HFFc6 (cell line): ENCODE measurements at regions not wholly inside any gene's neighbourhood (a gene's known extent, or its start where the extent isn't known, plus 50 kb on each side); places are given as distances from the start of the nearest gene placed in this dataset.

Experiments used
- DNase-seq: peaks from one replicate; pipeline ENCODE4 v3.0.0-alpha.2; 2018
- H3K27ac Mint-ChIP-seq: 2 replicates; pipeline ENCODE4 v1.8.0; 2020; ENCODE audit warnings: mild to moderate bottlenecking, mixed read lengths
- H3K27me3 Mint-ChIP-seq: 2 replicates; pipeline ENCODE4 v1.8.0; 2021; ENCODE audit warnings: mild to moderate bottlenecking, moderate library complexity, mixed read lengths; ENCODE audit not compliant: insufficient read depth
- H3K36me3 Mint-ChIP-seq: 2 replicates; pipeline ENCODE4 v1.8.0; 2021; ENCODE audit warnings: low read depth, mixed read lengths
- H3K4me1 Mint-ChIP-seq: 2 replicates; pipeline ENCODE4 v1.8.0; 2020; ENCODE audit warnings: low read depth, mixed read lengths
- H3K4me3 Mint-ChIP-seq: 2 replicates; pipeline ENCODE4 v1.8.0; 2020; ENCODE audit warnings: mild to moderate bottlenecking, moderate library complexity, mixed read lengths
- H3K9me3 Mint-ChIP-seq: 2 replicates; pipeline ENCODE4 v1.8.0; 2020; ENCODE audit warnings: mild to moderate bottlenecking, mixed read lengths
- CTCF ChIP-seq: fragments of 200-600 bp; sonication (generic); IDR thresholded peaks from 2 replicates; pipeline ENCODE4 v1.5.0; 2021; ENCODE audit warnings: antibody characterized with exemption, mild to moderate bottlenecking

GRCh38 chr6:79338493-79338892, 104.0 kb upstream of the HMGN3 start:
- peaks cover 1% of the 10 kb centered on the region; the same call in 1 of the 2 replicates for H3K27me3 Mint-ChIP-seq
- no peaks in the 10 kb centered on the region for H3K4me1 Mint-ChIP-seq
- no peak for TF ChIP-seq CTCF
- H3K4me3 Mint-ChIP-seq: no peak overlapping the region
- DNase-seq: no peak
- H3K36me3 Mint-ChIP-seq: no peaks in the 10 kb centered on the region
- no peak overlapping the region for H3K27ac Mint-ChIP-seq
- peaks cover 22% of the 10 kb centered on the region for H3K9me3 Mint-ChIP-seq

DNA sequence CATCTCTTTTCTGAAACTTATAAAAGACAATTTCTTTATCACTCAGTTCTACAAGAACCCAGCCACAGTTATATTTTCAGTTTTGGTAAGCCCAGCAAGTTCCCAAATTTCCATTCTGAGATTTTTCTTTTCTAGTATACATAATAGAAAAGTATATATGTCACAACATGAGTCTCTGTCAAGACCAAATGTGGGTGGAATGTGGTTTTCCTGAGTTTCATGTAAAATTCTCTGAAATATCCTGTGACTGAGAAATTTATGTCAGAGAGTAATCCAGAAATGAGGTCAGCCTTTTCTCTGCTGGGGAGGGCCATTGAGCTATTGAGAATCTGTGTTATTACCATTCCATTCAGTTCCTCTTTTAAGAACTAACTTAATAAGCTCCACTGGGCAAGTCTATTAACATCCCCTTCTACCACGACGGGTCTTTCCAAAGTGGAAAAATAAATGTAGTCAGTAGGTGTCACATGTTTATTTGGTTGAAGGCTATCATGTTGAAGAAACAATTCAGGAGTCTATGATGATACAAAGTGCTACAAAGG, 100.7 kb upstream of the HMGN3 start:
- H3K27me3 Mint-ChIP-seq: no peaks in the 10 kb centered on the region
- H3K4me3 Mint-ChIP-seq: no peak overlapping the region
- DNase-seq: no peak
- H3K36me3 Mint-ChIP-seq: no peaks in the 10 kb centered on the region
- no peak for TF ChIP-seq CTCF
- H3K4me1 Mint-ChIP-seq: no peaks in the 10 kb centered on the region
- no peak overlapping the region for H3K27ac Mint-ChIP-seq
- H3K9me3 Mint-ChIP-seq: peaks cover 12% of the 10 kb centered on the region

DNA sequence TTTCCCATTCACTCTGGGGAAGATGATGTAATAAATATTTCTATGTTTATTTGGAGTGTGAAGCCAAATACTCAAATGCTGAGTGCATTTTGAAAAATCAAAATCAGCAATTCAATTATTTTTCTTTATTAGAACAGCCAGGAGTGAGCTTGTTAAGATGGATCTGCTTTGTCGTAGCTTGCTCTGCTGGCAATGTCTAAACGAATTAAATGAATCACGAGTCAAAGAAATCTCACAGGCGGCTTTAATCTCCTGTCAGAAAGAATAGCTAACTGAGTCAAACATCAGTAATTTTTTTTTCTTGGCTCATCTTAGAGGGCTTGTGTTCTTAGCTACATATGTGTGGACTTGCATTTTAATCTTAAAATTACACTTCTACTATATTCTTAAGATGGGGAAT, 100.2 kb upstream of the HMGN3 start:
- Mint-ChIP-seq H3K9me3 (peaks cover 8% of the 10 kb centered on the region), H3K4me3 (no peak overlapping the region), H3K36me3 (no peaks in the 10 kb centered on the region), H3K4me1 (no peaks in the 10 kb centered on the region), H3K27ac (no peak overlapping the region), H3K27me3 (no peaks in the 10 kb centered on the region)
- no peak for DNase-seq
- TF ChIP-seq CTCF: no peak

DNA sequence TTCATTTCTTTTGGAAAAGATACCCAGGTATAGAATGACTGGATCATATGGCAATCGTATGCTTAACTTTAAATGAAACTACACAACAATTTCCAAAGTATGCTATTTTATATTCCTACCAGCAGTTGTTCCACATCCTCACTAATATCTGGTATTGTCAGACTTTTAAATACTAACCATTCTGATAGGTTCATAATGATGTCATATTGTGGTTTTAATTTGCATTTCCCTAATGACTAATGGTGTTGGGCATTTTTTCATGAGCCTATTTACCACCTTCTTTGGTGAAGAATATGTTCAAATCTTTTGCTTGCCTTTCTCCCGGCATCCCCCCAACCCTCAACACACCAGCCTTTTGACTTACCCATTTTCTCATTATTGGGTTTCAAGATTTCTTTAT, 96.2 kb upstream of the HMGN3 start:
- Mint-ChIP-seq H3K27ac (no peak overlapping the region), H3K9me3 (no peaks in the 10 kb centered on the region; the same call in none of the 2 replicates), H3K36me3 (no peaks in the 10 kb centered on the region), H3K4me1 (no peaks in the 10 kb centered on the region), H3K27me3 (no peaks in the 10 kb centered on the region), H3K4me3 (no peak overlapping the region)
- TF ChIP-seq CTCF: no peak
- DNase-seq: no peak

- DNase-seq: no peak
- Mint-ChIP-seq H3K9me3 (peaks cover 13% of the 10 kb centered on the region; the same call in 1 of the 2 replicates), H3K4me1 (no peaks in the 10 kb centered on the region), H3K27me3 (peaks cover 2% of the 10 kb centered on the region; the same call in 1 of the 2 replicates), H3K4me3 (no peak overlapping the region), H3K27ac (no peak overlapping the region), H3K36me3 (no peaks in the 10 kb centered on the region)
- no peak for TF ChIP-seq CTCF
Observed at GRCh38 chr6:79313254-79313653, 78.8 kb upstream of the HMGN3 start.
